GM12875 (cell line): ENCODE measurements at regions not wholly inside any gene's neighbourhood (a gene's known extent, or its start where the extent isn't known, plus 50 kb on each side); places are given as distances from the start of the nearest gene placed in this dataset.
"Not testable (repeated sequence)": the region's sequence is repeated elsewhere in the genome, so short reads cannot be mapped to it uniquely, and the experiment has no call there.

Experiments used
- H3K4me3 ChIP-seq: one replicate; pipeline ENCODE4 v1.5.1; 2011; ENCODE audit warnings: low read depth, low read length, control low read depth
- CTCF ChIP-seq: IDR thresholded peaks from 2 replicates; pipeline ENCODE4 v1.5.1; 2011; ENCODE audit warnings: low read depth, mild to moderate bottlenecking, control low read depth, inconsistent platforms, low read length, moderate library complexity, borderline replicate concordance; ENCODE audit not compliant: insufficient read depth

- TF ChIP-seq CTCF, result no peak
- no peak overlapping the region for H3K4me3 ChIP-seq
Observed at GRCh38 chr6:27026361-27026760, 221.1 kb upstream of the PRSS16 start.

GRCh38 chr6:27031302-27031701, 216.2 kb upstream of the PRSS16 start:
- H3K4me3 ChIP-seq, result no peak overlapping the region
- TF ChIP-seq CTCF, result no peak

- no peak for TF ChIP-seq CTCF
- no peak overlapping the region for H3K4me3 ChIP-seq
Observed at GRCh38 chr6:27038498-27038897, 209.0 kb upstream of the PRSS16 start.

- H3K4me3 ChIP-seq, result no peak overlapping the region
- no peak for TF ChIP-seq CTCF
Observed at GRCh38 chr6:27040244-27041042, 207.1 kb upstream of the PRSS16 start.

- TF ChIP-seq CTCF, result no peak
- H3K4me3 ChIP-seq, result no peak overlapping the region
Observed at GRCh38 chr6:27043244-27043643, 204.3 kb upstream of the PRSS16 start.

GRCh38 chr6:27045131-27045530, 202.4 kb upstream of the PRSS16 start:
- H3K4me3 ChIP-seq, result not testable (repeated sequence)

GRCh38 chr6:27047725-27048124, 199.8 kb upstream of the PRSS16 start:
- not testable (repeated sequence) for H3K4me3 ChIP-seq

GRCh38 chr6:27049863-27050781, 197.4 kb upstream of the PRSS16 start:
- H3K4me3 ChIP-seq, result no peak overlapping the region
- no peak for TF ChIP-seq CTCF

GRCh38 chr6:27052082-27052730, 195.3 kb upstream of the PRSS16 start:
- not testable (repeated sequence) for H3K4me3 ChIP-seq
